Nephron (organoid): ENCODE measurements at regions not wholly inside any gene's neighbourhood (a gene's known extent, or its start where the extent isn't known, plus 50 kb on each side); places are given as distances from the start of the nearest gene placed in this dataset.

Experiments used
- H3K27ac Mint-ChIP-seq, 3 experiments: 2 replicates each; pipeline ENCODE4 v1.8.0; 2020; ENCODE audit warnings: mixed read lengths in 3 of 3, mild to moderate bottlenecking in 2 of 3, moderate library complexity in 1 of 3
- H3K27me3 Mint-ChIP-seq: 2 replicates; pipeline ENCODE4 v1.8.0; 2021; ENCODE audit warnings: low read depth, mild to moderate bottlenecking, moderate library complexity, mixed read lengths
- H3K36me3 Mint-ChIP-seq: 2 replicates; pipeline ENCODE4 v1.8.0; 2020; ENCODE audit warnings: low read depth, mixed read lengths
- H3K4me1 Mint-ChIP-seq: 2 replicates; pipeline ENCODE4 v1.8.0; 2020; ENCODE audit warnings: mixed read lengths
- H3K4me3 Mint-ChIP-seq, 3 experiments: 2 replicates each; pipeline ENCODE4 v1.8.0; 2020; ENCODE audit warnings: mild to moderate bottlenecking in 3 of 3, mixed read lengths in 3 of 3, moderate library complexity in 2 of 3
- H3K9me3 Mint-ChIP-seq: 2 replicates; pipeline ENCODE4 v1.8.0; 2020; ENCODE audit warnings: mixed read lengths
- CTCF ChIP-seq, 3 experiments: fragments of 200-600 bp; sonication (generic); IDR thresholded peaks; one replicate each; pipeline ENCODE4 v1.5.0; 2021; ENCODE audit warnings: antibody characterized with exemption in 3 of 3; ENCODE audit not compliant: unreplicated experiment in 3 of 3

- Mint-ChIP-seq H3K4me3 (no peak overlapping the region), H3K9me3 (peaks cover 17% of the 10 kb centered on the region), H3K36me3 (no peaks in the 10 kb centered on the region), H3K4me1 (peaks cover 45% of the 10 kb centered on the region), H3K27me3 (no peaks in the 10 kb centered on the region), H3K27ac (peak overlapping the region; percentile 55 to 76 (median 76))
- TF ChIP-seq CTCF (IDR thresholded peaks at IDR 0.05; ENCODE audit: unreplicated experiment in 3 of 3): no peak
Measured at GRCh38 chr5:54720341-54720740, 202.8 kb downstream of the SNX18 start.

DNA sequence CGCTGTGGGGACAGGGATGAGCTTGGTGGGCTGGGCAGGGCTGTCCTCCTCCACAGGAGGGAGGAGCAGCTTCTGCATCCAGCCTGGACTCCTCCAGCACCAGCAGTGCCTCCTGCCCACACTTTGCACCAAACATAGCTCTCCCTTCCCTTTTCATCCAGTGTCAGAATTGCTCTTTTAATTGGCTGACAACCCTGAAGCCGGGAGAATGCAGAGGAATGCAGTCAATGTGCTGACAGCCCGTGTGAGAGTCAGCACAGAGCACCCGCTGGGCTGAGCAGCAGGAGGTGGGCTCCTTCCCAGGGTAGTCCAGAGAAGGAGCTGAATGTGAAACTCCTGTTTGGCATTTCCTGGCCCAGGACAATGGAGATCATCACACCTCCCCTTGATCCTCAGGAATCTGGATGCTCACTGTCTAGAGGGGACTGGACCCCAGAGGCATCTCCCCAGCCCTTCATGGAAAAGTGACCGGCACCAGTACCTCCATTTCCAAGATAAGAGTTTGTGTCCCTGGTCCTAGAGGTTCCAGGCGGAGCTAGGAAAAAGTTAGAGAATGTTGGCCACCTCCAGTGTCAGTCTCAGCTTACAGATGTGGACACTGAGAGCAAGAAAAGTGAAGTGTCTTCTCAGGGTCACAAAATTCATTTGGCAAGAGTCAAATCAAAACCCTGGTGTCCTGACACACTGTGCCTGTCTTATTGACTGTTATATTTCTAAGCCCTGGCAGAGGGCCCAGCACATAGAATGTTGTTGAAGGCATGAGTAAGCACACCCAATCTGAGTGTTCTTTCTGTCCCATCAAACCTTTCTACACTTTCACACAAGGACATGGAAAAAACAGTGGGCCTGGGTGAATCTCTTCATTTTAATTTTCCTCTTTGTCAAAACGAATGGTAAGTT lies 202.1 kb downstream of the SNX18 start:
- peaks cover 45% of the 10 kb centered on the region for H3K4me1 Mint-ChIP-seq
- no peak for TF ChIP-seq CTCF (IDR thresholded peaks at IDR 0.05; ENCODE audit: unreplicated experiment in 3 of 3)
- H3K27me3 Mint-ChIP-seq: peaks cover under 1% of the 10 kb centered on the region
- peak overlapping the region in 1 of 3 experiments; percentile 21 for H3K4me3 Mint-ChIP-seq
- peaks cover 17% of the 10 kb centered on the region for H3K9me3 Mint-ChIP-seq
- peak overlapping the region; percentile 55 to 76 (median 76) for H3K27ac Mint-ChIP-seq
- H3K36me3 Mint-ChIP-seq: no peaks in the 10 kb centered on the region

- Mint-ChIP-seq H3K4me3 (no peak overlapping the region), H3K27me3 (peaks cover 3% of the 10 kb centered on the region), H3K4me1 (peaks cover 45% of the 10 kb centered on the region), H3K9me3 (peaks cover 22% of the 10 kb centered on the region), H3K27ac (peak overlapping the region; percentile 43 to 51 (median 50)), H3K36me3 (no peaks in the 10 kb centered on the region)
- no peak for TF ChIP-seq CTCF (IDR thresholded peaks at IDR 0.05; ENCODE audit: unreplicated experiment in 3 of 3)
Measured at GRCh38 chr5:54718656-54719055, 201.1 kb downstream of the SNX18 start.

DNA sequence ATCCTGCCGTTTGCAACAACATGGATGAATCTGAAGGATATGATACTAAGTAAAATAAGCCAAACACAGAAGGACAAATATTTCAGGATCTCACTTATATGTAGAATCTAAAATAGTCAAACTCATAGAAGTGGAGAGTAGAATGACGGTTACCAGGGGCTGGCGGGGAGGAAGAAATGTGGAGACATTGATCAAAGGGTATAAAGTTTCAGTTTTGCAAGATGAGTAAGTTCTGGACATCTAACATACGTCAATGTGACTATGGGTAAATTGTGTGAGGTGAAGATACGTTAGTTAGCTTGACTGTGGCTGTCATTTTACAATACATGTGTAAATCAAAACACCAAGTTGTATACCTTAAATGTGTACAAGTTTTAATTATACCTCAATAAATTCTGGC lies 200.3 kb downstream of the SNX18 start:
- Mint-ChIP-seq H3K27ac (peak overlapping the region in 1 of 3 experiments; percentile 28), H3K4me3 (no peak overlapping the region), H3K9me3 (peaks cover 22% of the 10 kb centered on the region), H3K36me3 (no peaks in the 10 kb centered on the region), H3K4me1 (peaks cover 45% of the 10 kb centered on the region), H3K27me3 (peaks cover 3% of the 10 kb centered on the region)
- no peak for TF ChIP-seq CTCF (IDR thresholded peaks at IDR 0.05; ENCODE audit: unreplicated experiment in 3 of 3)

GRCh38 chr5:54717459-54717858 lies 199.9 kb downstream of the SNX18 start:
- H3K4me1 Mint-ChIP-seq: peaks cover 44% of the 10 kb centered on the region
- H3K27ac Mint-ChIP-seq: peak overlapping the region in 1 of 3 experiments; percentile 28
- TF ChIP-seq CTCF (IDR thresholded peaks at IDR 0.05; ENCODE audit: unreplicated experiment in 3 of 3): no peak
- H3K36me3 Mint-ChIP-seq: no peaks in the 10 kb centered on the region
- peaks cover 22% of the 10 kb centered on the region for H3K9me3 Mint-ChIP-seq
- no peak overlapping the region for H3K4me3 Mint-ChIP-seq
- H3K27me3 Mint-ChIP-seq: peaks cover 3% of the 10 kb centered on the region
